ENCODE measurements at regions not wholly inside any gene's neighbourhood (a gene's known extent, or its start where the extent isn't known, plus 50 kb on each side); places are given as distances from the start of the nearest gene placed in this dataset.

DNA sequence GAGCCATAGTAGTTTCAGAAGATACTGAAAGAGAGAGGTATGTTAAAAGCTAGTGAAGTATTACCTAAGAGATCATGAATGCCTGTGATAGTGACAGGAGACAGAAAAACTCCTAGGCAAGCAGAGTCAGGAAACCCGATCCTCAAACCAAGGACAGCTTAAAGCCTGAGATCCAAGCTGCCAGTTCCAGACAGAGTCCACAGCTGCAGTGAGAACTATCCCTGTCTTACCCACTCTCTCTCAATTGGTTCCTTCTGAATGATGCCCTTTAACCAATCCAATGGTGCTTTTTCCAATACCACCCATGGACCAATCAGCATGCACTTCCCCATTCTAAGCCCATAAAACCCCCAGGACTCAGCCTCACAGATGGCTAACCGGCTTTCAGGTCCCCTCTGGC, 90.4 kb upstream of the PCDH10 start:
- no peak overlapping the region for H3K27ac ChIP-seq (ENCODE audit: low read depth in 1 of 2, low read length in 2 of 2)
- TF ChIP-seq TAF1 (conservative IDR thresholded peaks at IDR 0.05) (no peak), HNF4A (conservative IDR thresholded peaks at IDR 0.05) (no peak), RAD21 (IDR thresholded peaks at IDR 0.05) (no peak), FOXA2 (IDR thresholded peaks at IDR 0.05) (no peak), SP1 (IDR thresholded peaks at IDR 0.05) (no peak), NR2F2 (IDR thresholded peaks at IDR 0.05) (no peak), FOXA1 (IDR thresholded peaks at IDR 0.05) (no peak), HNF4G (IDR thresholded peaks at IDR 0.05) (no peak), EGR1 (IDR thresholded peaks at IDR 0.05; ENCODE audit: low read depth in 2 of 2) (no peak), JUND (IDR thresholded peaks at IDR 0.05) (no peak), RXRA (IDR thresholded peaks at IDR 0.05) (no peak), YY1 (IDR thresholded peaks at IDR 0.05) (no peak), GABPA (IDR thresholded peaks at IDR 0.05 in 1 of 2, conservative IDR thresholded peaks at IDR 0.05 in 1 of 2) (no peak)
- TF ChIP-seq, protein P1, sequence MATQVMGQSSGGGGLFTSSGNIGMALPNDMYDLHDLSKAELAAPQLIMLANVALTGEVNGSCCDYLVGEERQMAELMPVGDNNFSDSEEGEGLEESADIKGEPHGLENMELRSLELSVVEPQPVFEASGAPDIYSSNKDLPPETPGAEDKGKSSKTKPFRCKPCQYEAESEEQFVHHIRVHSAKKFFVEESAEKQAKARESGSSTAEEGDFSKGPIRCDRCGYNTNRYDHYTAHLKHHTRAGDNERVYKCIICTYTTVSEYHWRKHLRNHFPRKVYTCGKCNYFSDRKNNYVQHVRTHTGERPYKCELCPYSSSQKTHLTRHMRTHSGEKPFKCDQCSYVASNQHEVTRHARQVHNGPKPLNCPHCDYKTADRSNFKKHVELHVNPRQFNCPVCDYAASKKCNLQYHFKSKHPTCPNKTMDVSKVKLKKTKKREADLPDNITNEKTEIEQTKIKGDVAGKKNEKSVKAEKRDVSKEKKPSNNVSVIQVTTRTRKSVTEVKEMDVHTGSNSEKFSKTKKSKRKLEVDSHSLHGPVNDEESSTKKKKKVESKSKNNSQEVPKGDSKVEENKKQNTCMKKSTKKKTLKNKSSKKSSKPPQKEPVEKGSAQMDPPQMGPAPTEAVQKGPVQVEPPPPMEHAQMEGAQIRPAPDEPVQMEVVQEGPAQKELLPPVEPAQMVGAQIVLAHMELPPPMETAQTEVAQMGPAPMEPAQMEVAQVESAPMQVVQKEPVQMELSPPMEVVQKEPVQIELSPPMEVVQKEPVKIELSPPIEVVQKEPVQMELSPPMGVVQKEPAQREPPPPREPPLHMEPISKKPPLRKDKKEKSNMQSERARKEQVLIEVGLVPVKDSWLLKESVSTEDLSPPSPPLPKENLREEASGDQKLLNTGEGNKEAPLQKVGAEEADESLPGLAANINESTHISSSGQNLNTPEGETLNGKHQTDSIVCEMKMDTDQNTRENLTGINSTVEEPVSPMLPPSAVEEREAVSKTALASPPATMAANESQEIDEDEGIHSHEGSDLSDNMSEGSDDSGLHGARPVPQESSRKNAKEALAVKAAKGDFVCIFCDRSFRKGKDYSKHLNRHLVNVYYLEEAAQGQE (IDR thresholded peaks at IDR 0.05) = no peak
- TF ChIP-seq, protein P2, sequence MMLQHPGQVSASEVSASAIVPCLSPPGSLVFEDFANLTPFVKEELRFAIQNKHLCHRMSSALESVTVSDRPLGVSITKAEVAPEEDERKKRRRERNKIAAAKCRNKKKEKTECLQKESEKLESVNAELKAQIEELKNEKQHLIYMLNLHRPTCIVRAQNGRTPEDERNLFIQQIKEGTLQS (IDR thresholded peaks at IDR 0.05) = no peak
- TF ChIP-seq, protein P3, sequence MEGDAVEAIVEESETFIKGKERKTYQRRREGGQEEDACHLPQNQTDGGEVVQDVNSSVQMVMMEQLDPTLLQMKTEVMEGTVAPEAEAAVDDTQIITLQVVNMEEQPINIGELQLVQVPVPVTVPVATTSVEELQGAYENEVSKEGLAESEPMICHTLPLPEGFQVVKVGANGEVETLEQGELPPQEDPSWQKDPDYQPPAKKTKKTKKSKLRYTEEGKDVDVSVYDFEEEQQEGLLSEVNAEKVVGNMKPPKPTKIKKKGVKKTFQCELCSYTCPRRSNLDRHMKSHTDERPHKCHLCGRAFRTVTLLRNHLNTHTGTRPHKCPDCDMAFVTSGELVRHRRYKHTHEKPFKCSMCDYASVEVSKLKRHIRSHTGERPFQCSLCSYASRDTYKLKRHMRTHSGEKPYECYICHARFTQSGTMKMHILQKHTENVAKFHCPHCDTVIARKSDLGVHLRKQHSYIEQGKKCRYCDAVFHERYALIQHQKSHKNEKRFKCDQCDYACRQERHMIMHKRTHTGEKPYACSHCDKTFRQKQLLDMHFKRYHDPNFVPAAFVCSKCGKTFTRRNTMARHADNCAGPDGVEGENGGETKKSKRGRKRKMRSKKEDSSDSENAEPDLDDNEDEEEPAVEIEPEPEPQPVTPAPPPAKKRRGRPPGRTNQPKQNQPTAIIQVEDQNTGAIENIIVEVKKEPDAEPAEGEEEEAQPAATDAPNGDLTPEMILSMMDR (IDR thresholded peaks at IDR 0.05; ENCODE audit: low read depth, low read length, missing input control) = no peak
- TF ChIP-seq, protein P4, sequence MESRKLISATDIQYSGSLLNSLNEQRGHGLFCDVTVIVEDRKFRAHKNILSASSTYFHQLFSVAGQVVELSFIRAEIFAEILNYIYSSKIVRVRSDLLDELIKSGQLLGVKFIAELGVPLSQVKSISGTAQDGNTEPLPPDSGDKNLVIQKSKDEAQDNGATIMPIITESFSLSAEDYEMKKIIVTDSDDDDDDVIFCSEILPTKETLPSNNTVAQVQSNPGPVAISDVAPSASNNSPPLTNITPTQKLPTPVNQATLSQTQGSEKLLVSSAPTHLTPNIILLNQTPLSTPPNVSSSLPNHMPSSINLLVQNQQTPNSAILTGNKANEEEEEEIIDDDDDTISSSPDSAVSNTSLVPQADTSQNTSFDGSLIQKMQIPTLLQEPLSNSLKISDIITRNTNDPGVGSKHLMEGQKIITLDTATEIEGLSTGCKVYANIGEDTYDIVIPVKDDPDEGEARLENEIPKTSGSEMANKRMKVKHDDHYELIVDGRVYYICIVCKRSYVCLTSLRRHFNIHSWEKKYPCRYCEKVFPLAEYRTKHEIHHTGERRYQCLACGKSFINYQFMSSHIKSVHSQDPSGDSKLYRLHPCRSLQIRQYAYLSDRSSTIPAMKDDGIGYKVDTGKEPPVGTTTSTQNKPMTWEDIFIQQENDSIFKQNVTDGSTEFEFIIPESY (IDR thresholded peaks at IDR 0.05) = no peak
- TF ChIP-seq, protein P5, sequence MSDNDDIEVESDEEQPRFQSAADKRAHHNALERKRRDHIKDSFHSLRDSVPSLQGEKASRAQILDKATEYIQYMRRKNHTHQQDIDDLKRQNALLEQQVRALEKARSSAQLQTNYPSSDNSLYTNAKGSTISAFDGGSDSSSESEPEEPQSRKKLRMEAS (IDR thresholded peaks at IDR 0.05) = no peak
- no peak overlapping the region for H3K4me3 ChIP-seq (ENCODE audit: low read depth in 1 of 3, low read length in 3 of 3)
- no peaks in the 10 kb centered on the region for H3K9me3 ChIP-seq (ENCODE audit: control insufficient read depth in 4 of 4, low read length in 3 of 4)
- H3K9ac ChIP-seq (ENCODE audit: low read depth in 1 of 2, low read length in 2 of 2) = no peak overlapping the region
- no peaks in the 10 kb centered on the region for H3K4me1 ChIP-seq (ENCODE audit: control insufficient read depth in 4 of 4, insufficient read depth in 4 of 4, low read length in 3 of 4)
- no peak for DNase-seq (ENCODE audit: low spot score)
- 63% methylated on average over 2 of the region's 2 CpGs for WGBS
- no peaks in the 10 kb centered on the region for H3K27me3 ChIP-seq (ENCODE audit: control insufficient read depth in 4 of 4, insufficient read depth in 4 of 4, low read length in 3 of 4)
- no peaks in the 10 kb centered on the region for H3K36me3 ChIP-seq (ENCODE audit: control insufficient read depth in 4 of 4, insufficient read depth in 3 of 4, low read depth in 1 of 4, low read length in 3 of 4)

Measured in liver (tissue), 8 donors.